Fibroblast of skin of right quadriceps (primary cell): ENCODE measurements at regions not wholly inside any gene's neighbourhood (a gene's known extent, or its start where the extent isn't known, plus 50 kb on each side); places are given as distances from the start of the nearest gene placed in this dataset.

ENCODE experiments used
- DNase-seq: peaks from one replicate; pipeline ENCODE4 v3.0.0-alpha.2; 2013

- no peak for DNase-seq
Measured at GRCh38 chr2:16870491-16871076, 204.9 kb upstream of the CYRIA start.

- no peak for DNase-seq
Measured at GRCh38 chr2:16869711-16870110, 204.1 kb upstream of the CYRIA start.

- DNase-seq = no peak
Measured at GRCh38 chr2:16862471-16862870, 196.8 kb upstream of the CYRIA start.

- DNase-seq = peak; percentile 18
Measured at GRCh38 chr2:16861530-16861929, 195.9 kb upstream of the CYRIA start.

- DNase-seq = no peak
Measured at GRCh38 chr2:16861111-16861510, 195.5 kb upstream of the CYRIA start.

- no peak for DNase-seq
Measured at GRCh38 chr2:16860627-16861026, 195.0 kb upstream of the CYRIA start.

GRCh38 chr2:16855183-16855582 lies 189.5 kb upstream of the CYRIA start:
- no peak for DNase-seq

- DNase-seq = no peak
Measured at GRCh38 chr2:16853088-16853487, 187.5 kb upstream of the CYRIA start.

- no peak for DNase-seq
Measured at GRCh38 chr2:16852651-16853050, 187.0 kb upstream of the CYRIA start.

GRCh38 chr2:16851126-16851525 lies 185.5 kb upstream of the CYRIA start:
- DNase-seq = no peak

- no peak for DNase-seq
Measured at GRCh38 chr2:16840496-16841172, 175.0 kb upstream of the CYRIA start.

GRCh38 chr2:16832910-16833309 lies 167.3 kb upstream of the CYRIA start:
- no peak for DNase-seq

GRCh38 chr2:16828828-16829160 lies 163.2 kb upstream of the CYRIA start:
- no peak for DNase-seq

GRCh38 chr2:16828044-16828827 lies 162.6 kb upstream of the CYRIA start:
- no peak for DNase-seq

GRCh38 chr2:16824472-16824871 lies 158.8 kb upstream of the CYRIA start:
- DNase-seq = no peak

- no peak for DNase-seq
Measured at GRCh38 chr2:16821692-16822091, 156.1 kb upstream of the CYRIA start.

GRCh38 chr2:16818203-16818556 lies 152.5 kb upstream of the CYRIA start:
- DNase-seq = no peak

- no peak for DNase-seq
Measured at GRCh38 chr2:16817305-16818202, 151.9 kb upstream of the CYRIA start.

GRCh38 chr2:16816522-16816921 lies 150.9 kb upstream of the CYRIA start:
- no peak for DNase-seq

- DNase-seq = no peak
Measured at GRCh38 chr2:16816016-16816415, 150.4 kb upstream of the CYRIA start.

GRCh38 chr2:16813593-16813992 lies 148.0 kb upstream of the CYRIA start:
- DNase-seq = no peak

- DNase-seq = no peak
Measured at GRCh38 chr2:16798472-16798871, 132.8 kb upstream of the CYRIA start.

- no peak for DNase-seq
Measured at GRCh38 chr2:16791496-16791895, 125.9 kb upstream of the CYRIA start.
